ENCODE measurements at regions not wholly inside any gene's neighbourhood (a gene's known extent, or its start where the extent isn't known, plus 50 kb on each side); places are given as distances from the start of the nearest gene placed in this dataset.
"Not testable (repeated sequence)": the region's sequence is repeated elsewhere in the genome, so short reads cannot be mapped to it uniquely, and the experiment has no call there.

DNA sequence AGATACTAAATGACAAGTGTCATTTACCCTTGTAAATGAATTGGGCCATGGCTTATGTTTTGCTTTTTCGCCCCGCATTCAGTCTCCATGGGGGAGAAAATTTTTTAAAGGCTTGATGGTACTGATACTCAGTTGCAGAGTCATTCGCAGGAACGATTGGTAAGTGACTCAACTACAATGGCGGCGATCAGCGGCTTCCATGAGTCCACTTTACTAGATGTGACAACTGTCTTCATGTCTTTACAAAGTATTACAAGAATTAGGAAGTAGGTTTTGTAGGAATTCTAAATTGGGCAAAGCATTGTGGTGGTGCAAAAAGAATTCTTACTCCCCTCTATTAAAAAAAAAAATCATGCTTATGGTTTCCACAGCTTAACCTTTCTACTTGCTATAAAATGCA, 108.8 kb upstream of the ZEB1 start:
- Mint-ChIP-seq H3K4me3 (no peak overlapping the region), H3K4me1 (ENCODE audit: low read depth) (peaks cover 8% of the 10 kb centered on the region), H3K27ac (no peak overlapping the region), H3K9me3 (no peaks in the 10 kb centered on the region), H3K36me3 (ENCODE audit: low read depth) (no peaks in the 10 kb centered on the region), H3K27me3 (ENCODE audit: insufficient read depth) (no peaks in the 10 kb centered on the region; the same call in 1 of the 2 replicates)
- TF ChIP-seq, protein P1, sequence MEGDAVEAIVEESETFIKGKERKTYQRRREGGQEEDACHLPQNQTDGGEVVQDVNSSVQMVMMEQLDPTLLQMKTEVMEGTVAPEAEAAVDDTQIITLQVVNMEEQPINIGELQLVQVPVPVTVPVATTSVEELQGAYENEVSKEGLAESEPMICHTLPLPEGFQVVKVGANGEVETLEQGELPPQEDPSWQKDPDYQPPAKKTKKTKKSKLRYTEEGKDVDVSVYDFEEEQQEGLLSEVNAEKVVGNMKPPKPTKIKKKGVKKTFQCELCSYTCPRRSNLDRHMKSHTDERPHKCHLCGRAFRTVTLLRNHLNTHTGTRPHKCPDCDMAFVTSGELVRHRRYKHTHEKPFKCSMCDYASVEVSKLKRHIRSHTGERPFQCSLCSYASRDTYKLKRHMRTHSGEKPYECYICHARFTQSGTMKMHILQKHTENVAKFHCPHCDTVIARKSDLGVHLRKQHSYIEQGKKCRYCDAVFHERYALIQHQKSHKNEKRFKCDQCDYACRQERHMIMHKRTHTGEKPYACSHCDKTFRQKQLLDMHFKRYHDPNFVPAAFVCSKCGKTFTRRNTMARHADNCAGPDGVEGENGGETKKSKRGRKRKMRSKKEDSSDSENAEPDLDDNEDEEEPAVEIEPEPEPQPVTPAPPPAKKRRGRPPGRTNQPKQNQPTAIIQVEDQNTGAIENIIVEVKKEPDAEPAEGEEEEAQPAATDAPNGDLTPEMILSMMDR (IDR thresholded peaks at IDR 0.05): no peak
- DNase-seq: no peak

DNA sequence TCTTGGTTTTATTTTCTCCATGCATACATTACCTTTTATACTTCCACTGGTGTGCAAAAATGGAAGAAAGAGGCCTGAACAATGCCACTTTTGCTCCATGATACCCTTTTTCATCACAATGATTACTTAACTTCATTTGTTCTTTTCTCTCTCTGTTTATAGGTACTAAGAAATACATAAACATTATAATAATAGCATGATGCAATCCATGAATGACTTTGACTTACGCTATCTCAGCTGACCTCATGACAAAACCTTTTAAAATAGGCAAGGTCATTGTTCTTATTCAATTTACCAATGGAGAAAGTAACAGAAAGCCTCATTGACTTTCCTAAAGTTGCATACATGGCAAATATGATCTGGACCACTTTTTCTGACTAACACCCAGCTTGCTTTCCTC, 105.1 kb upstream of the ZEB1 start:
- no peaks in the 10 kb centered on the region; the same call in 1 of the 2 replicates for H3K27me3 Mint-ChIP-seq (ENCODE audit: insufficient read depth)
- no peak for DNase-seq
- no peak overlapping the region for H3K27ac Mint-ChIP-seq
- H3K4me1 Mint-ChIP-seq (ENCODE audit: low read depth): no peaks in the 10 kb centered on the region
- TF ChIP-seq, protein P1 (IDR thresholded peaks at IDR 0.05): no peak
- H3K4me3 Mint-ChIP-seq: no peak overlapping the region
- H3K9me3 Mint-ChIP-seq: no peaks in the 10 kb centered on the region
- no peaks in the 10 kb centered on the region for H3K36me3 Mint-ChIP-seq (ENCODE audit: low read depth)

DNA sequence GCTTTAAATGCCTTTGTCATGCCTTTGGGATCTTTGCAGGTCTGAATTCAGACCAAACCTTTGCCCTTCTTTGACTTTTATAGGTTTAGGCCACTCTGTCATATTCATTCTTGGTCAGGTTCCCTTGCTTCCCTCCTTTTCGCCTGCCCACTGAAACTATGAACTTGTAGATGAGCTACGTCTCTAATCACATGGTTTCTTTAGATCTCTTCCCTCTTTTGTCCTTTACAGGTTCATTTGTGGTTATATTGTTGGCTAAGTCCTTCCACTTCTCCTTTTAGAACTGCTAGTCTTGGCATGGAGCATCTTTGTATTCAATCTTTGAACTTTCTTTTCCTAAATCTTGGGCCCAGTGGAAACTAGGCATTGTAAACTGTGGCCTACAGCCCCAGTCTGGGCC, 104.0 kb upstream of the ZEB1 start:
- H3K36me3 Mint-ChIP-seq (ENCODE audit: low read depth): no peaks in the 10 kb centered on the region
- H3K27ac Mint-ChIP-seq: no peak overlapping the region
- H3K27me3 Mint-ChIP-seq (ENCODE audit: insufficient read depth): no peaks in the 10 kb centered on the region
- no peaks in the 10 kb centered on the region for H3K4me1 Mint-ChIP-seq (ENCODE audit: low read depth)
- TF ChIP-seq, protein P1 (IDR thresholded peaks at IDR 0.05): no peak
- DNase-seq: no peak
- H3K9me3 Mint-ChIP-seq: no peaks in the 10 kb centered on the region
- no peak overlapping the region for H3K4me3 Mint-ChIP-seq

DNA sequence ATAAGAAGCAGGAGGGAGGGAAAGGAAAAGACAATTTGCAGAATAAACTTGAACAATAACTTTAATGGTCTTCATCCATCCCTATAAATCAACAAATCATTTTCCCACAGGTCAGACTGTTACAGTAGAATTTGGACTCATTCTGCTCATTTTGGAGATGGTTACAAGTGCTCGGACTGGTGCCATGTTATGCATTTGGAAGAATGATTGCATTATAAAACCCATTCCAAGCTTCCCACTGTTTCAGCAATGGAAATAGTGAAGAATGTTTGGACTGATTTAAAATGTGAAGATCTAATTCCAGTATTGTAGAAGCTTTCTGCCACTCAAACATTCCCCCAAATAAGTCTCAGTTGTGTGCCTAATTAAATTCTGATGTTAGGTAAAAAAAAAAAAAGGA, 99.7 kb upstream of the ZEB1 start:
- Mint-ChIP-seq H3K9me3 (no peaks in the 10 kb centered on the region), H3K27ac (no peak overlapping the region), H3K27me3 (ENCODE audit: insufficient read depth) (no peaks in the 10 kb centered on the region), H3K4me3 (no peak overlapping the region), H3K4me1 (ENCODE audit: low read depth) (no peaks in the 10 kb centered on the region), H3K36me3 (ENCODE audit: low read depth) (no peaks in the 10 kb centered on the region)
- TF ChIP-seq, protein P1 (IDR thresholded peaks at IDR 0.05): no peak
- DNase-seq: no peak

DNA sequence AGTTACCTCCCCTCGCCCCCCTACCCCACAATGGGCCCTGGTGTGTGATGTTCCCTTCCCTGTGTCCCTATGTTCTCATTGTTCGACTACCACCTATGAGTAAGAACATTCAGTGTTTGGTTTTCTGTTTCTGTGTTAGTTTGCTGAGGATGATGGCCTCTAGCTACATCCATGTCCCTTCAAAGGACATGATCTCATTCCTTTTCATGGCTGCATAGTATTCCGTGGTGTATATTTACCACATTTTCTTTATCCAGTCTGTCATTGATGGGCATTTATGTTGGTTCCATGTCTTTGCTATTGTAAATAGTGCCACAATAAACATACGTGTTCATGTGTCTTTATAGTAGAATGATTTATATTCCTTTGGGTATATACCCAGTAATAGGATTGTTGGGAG, 90.2 kb upstream of the ZEB1 start:
- peaks cover 13% of the 10 kb centered on the region for H3K9me3 Mint-ChIP-seq
- not testable (repeated sequence) for H3K27me3 Mint-ChIP-seq (ENCODE audit: insufficient read depth); DNase-seq; H3K27ac Mint-ChIP-seq; H3K4me1 Mint-ChIP-seq (ENCODE audit: low read depth); H3K4me3 Mint-ChIP-seq
- H3K36me3 Mint-ChIP-seq (ENCODE audit: low read depth): peaks cover 11% of the 10 kb centered on the region

DNA sequence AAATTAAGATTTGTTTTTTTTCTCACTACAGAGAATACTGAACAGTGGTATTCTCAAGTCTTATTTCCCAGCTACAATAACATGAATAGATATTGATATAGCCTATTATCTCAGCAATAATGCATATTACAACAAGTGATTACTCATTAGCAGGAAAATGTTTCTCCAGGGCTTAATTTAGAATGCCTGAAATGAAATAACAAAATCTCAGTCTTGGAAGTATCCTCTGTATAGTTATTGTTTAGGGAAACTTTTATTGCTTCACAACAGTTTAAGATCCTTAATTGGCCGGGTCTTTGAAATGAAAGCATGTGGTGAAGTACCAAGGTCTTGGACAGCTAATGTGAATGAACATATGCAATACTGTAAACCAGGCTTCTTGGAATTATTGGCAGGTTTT, 79.1 kb upstream of the ZEB1 start:
- H3K27ac Mint-ChIP-seq: no peak overlapping the region
- H3K9me3 Mint-ChIP-seq: no peaks in the 10 kb centered on the region; the same call in 1 of the 2 replicates
- H3K36me3 Mint-ChIP-seq (ENCODE audit: low read depth): peaks cover 10% of the 10 kb centered on the region
- peaks cover 3% of the 10 kb centered on the region; the same call in 1 of the 2 replicates for H3K27me3 Mint-ChIP-seq (ENCODE audit: insufficient read depth)
- no peak for DNase-seq
- peaks cover 48% of the 10 kb centered on the region for H3K4me1 Mint-ChIP-seq (ENCODE audit: low read depth)
- TF ChIP-seq, protein P1 (IDR thresholded peaks at IDR 0.05): no peak
- no peak overlapping the region for H3K4me3 Mint-ChIP-seq
